Right lobe of liver (tissue), 4 donors: ENCODE measurements at regions not wholly inside any gene's neighbourhood (a gene's known extent, or its start where the extent isn't known, plus 50 kb on each side); places are given as distances from the start of the nearest gene placed in this dataset.

Experiments
- CTCF ChIP-seq, 4 donors: fragments of 200-600 bp in 3 of 4; fragments of 450-650 bp in 1 of 4; IDR thresholded peaks; one replicate each; pipeline versions ENCODE4 v1.5.1 to v1.8.0; 2016 to 2022; ENCODE audit warnings: antibody characterized with exemption in 4 of 4, mild to moderate bottlenecking in 2 of 4
- POLR2A ChIP-seq: fragments of 450-650 bp; IDR thresholded peaks from one replicate; pipeline ENCODE4 v1.6.1; 2017; ENCODE audit warnings: antibody characterized with exemption, mild to moderate bottlenecking
- donor health status: DM: no; HTN: no; CAD: no.
- donor health status: DM: no; HTN: no; CAD: no.
- donor health status: DM: no; HTN: yes; CAD: no.

GRCh38 chr14:98466807-98467206 is 805.2 kb downstream of the BCL11B start:
- TF ChIP-seq CTCF (IDR thresholded peaks at IDR 0.05) = no peak
- no peak for TF ChIP-seq POLR2A
